ENCODE measurements at regions not wholly inside any gene's neighbourhood (a gene's known extent, or its start where the extent isn't known, plus 50 kb on each side); places are given as distances from the start of the nearest gene placed in this dataset.
"Not testable (repeated sequence)": the region's sequence is repeated elsewhere in the genome, so short reads cannot be mapped to it uniquely, and the experiment has no call there.

GRCh38 chr19:28301961-28302360 lies 911.0 kb downstream of the UQCRFS1 start:
- no peaks in the 10 kb centered on the region for H3K36me3 Mint-ChIP-seq
- H3K4me3 ChIP-seq (ENCODE audit: low read depth, low read length) = no peak overlapping the region
- no peaks in the 10 kb centered on the region for H3K27me3 Mint-ChIP-seq
- H3K9me3 ChIP-seq (ENCODE audit: control insufficient read depth in 2 of 2, low read length in 2 of 2) = no peaks in the 10 kb centered on the region
- no peak overlapping the region for H3K27ac Mint-ChIP-seq
- no peaks in the 10 kb centered on the region for H3K36me3 ChIP-seq (ENCODE audit: control insufficient read depth, insufficient read depth, low read length)
- ATAC-seq (ENCODE audit: low read depth in 2 of 2) (no peak), DNase-seq (no peak)
- no peaks in the 10 kb centered on the region for H3K4me1 ChIP-seq (ENCODE audit: control insufficient read depth, insufficient read depth, low read length, poor library complexity, severe bottlenecking)
- no peak overlapping the region for H3K27ac ChIP-seq (ENCODE audit: insufficient read depth, low read length, poor library complexity, severe bottlenecking)
- H3K27me3 ChIP-seq (ENCODE audit: control insufficient read depth, insufficient read depth, low read length) = no peaks in the 10 kb centered on the region
- H3K4me3 Mint-ChIP-seq = no peak overlapping the region
- peaks cover 0 to 23% (median 2%) of the 10 kb centered on the region in 7 donors for H3K9me3 Mint-ChIP-seq
- H3K4me1 Mint-ChIP-seq = no peaks in the 10 kb centered on the region

DNA sequence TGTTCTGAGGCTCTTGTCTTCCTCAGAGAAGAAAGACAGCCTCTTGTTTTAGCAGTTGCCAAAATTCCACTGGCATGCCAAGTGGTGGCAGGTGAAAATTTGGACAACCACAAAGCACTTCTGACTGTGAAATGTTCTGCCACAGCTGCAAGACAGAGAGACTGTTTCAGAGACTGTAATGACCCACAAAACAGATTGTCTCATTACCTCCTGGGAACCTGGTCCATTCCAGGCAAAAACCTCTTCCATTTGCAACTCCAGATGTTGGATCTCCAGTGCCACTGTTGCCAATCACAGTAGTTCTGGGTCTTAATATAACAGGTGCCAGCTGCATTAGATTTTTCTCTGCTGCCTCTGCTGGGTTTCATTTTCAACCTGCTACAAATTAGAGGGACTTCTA lies 911.5 kb downstream of the UQCRFS1 start:
- no peak overlapping the region for H3K27ac Mint-ChIP-seq
- Histone ChIP-seq H3K27me3 (ENCODE audit: control insufficient read depth, insufficient read depth, low read length) (no peaks in the 10 kb centered on the region), H3K9me3 (ENCODE audit: control insufficient read depth in 2 of 2, low read length in 2 of 2) (no peaks in the 10 kb centered on the region), H3K36me3 (ENCODE audit: control insufficient read depth, insufficient read depth, low read length) (no peaks in the 10 kb centered on the region), H3K27ac (ENCODE audit: insufficient read depth, low read length, poor library complexity, severe bottlenecking) (no peak overlapping the region), H3K4me3 (ENCODE audit: low read depth, low read length) (no peak overlapping the region), H3K4me1 (ENCODE audit: control insufficient read depth, insufficient read depth, low read length, poor library complexity, severe bottlenecking) (no peaks in the 10 kb centered on the region)
- no peaks in the 10 kb centered on the region for H3K4me1 Mint-ChIP-seq
- ATAC-seq (ENCODE audit: low read depth in 2 of 2) (no peak), DNase-seq (no peak)
- H3K27me3 Mint-ChIP-seq = no peaks in the 10 kb centered on the region
- H3K4me3 Mint-ChIP-seq = no peak overlapping the region
- H3K36me3 Mint-ChIP-seq = no peaks in the 10 kb centered on the region
- peaks cover 0 to 26% (median 2%) of the 10 kb centered on the region in 7 donors for H3K9me3 Mint-ChIP-seq

GRCh38 chr19:28299649-28300048 lies 913.3 kb downstream of the UQCRFS1 start:
- DNase-seq = no peak
- H3K4me3 ChIP-seq (ENCODE audit: low read depth, low read length) = no peak overlapping the region
- H3K4me3 Mint-ChIP-seq = no peak overlapping the region
- no peak overlapping the region for H3K27ac ChIP-seq (ENCODE audit: insufficient read depth, low read length, poor library complexity, severe bottlenecking)
- H3K9me3 ChIP-seq (ENCODE audit: control insufficient read depth in 2 of 2, low read length in 2 of 2) = no peaks in the 10 kb centered on the region
- H3K27ac Mint-ChIP-seq = peak overlapping the region in 1 of 3 donors; percentile 78
- H3K27me3 ChIP-seq (ENCODE audit: control insufficient read depth, insufficient read depth, low read length) = no peaks in the 10 kb centered on the region
- ATAC-seq (ENCODE audit: low read depth in 2 of 2) = no peak
- peaks cover 0 to 25% (median 6%) of the 10 kb centered on the region in 7 donors for H3K9me3 Mint-ChIP-seq
- no peaks in the 10 kb centered on the region for H3K36me3 Mint-ChIP-seq
- no peaks in the 10 kb centered on the region for H3K36me3 ChIP-seq (ENCODE audit: control insufficient read depth, insufficient read depth, low read length)
- H3K4me1 ChIP-seq (ENCODE audit: control insufficient read depth, insufficient read depth, low read length, poor library complexity, severe bottlenecking) = no peaks in the 10 kb centered on the region
- H3K4me1 Mint-ChIP-seq = no peaks in the 10 kb centered on the region
- H3K27me3 Mint-ChIP-seq = no peaks in the 10 kb centered on the region

- DNase-seq (no peak), ATAC-seq (ENCODE audit: low read depth in 2 of 2) (no peak)
- Histone ChIP-seq H3K27ac (ENCODE audit: insufficient read depth, low read length, poor library complexity, severe bottlenecking) (no peak overlapping the region), H3K9me3 (ENCODE audit: control insufficient read depth in 2 of 2, low read length in 2 of 2) (no peaks in the 10 kb centered on the region), H3K27me3 (ENCODE audit: control insufficient read depth, insufficient read depth, low read length) (no peaks in the 10 kb centered on the region), H3K36me3 (ENCODE audit: control insufficient read depth, insufficient read depth, low read length) (no peaks in the 10 kb centered on the region), H3K4me3 (ENCODE audit: low read depth, low read length) (no peak overlapping the region), H3K4me1 (ENCODE audit: control insufficient read depth, insufficient read depth, low read length, poor library complexity, severe bottlenecking) (no peaks in the 10 kb centered on the region)
- Mint-ChIP-seq H3K4me1 (no peaks in the 10 kb centered on the region), H3K27me3 (no peaks in the 10 kb centered on the region), H3K9me3 (peaks cover 0 to 27% (median 6%) of the 10 kb centered on the region in 7 donors), H3K27ac (no peak overlapping the region), H3K4me3 (no peak overlapping the region), H3K36me3 (no peaks in the 10 kb centered on the region)
Observed at GRCh38 chr19:28297586-28298157, 915.3 kb downstream of the UQCRFS1 start.

DNA sequence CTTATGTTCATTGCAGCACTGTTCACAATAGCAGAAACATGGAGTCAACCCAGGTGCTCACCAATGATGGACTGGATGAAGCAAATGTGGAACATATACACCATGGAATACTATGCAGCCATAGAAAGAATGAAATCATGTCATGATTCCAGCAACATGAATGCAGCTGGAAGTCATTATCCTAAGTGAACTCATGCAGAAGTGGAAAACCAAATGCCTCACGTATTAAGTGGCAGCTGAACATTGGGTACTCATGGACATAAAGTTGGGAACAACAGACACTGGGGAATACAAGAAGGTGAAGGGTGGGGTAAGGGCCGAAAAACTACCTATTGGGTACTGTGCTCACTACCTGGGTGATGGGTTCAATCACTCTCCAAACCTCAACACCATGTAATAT lies 915.9 kb downstream of the UQCRFS1 start:
- H3K36me3 ChIP-seq (ENCODE audit: control insufficient read depth, insufficient read depth, low read length) = no peaks in the 10 kb centered on the region
- H3K27me3 ChIP-seq (ENCODE audit: control insufficient read depth, insufficient read depth, low read length) = no peaks in the 10 kb centered on the region
- no peaks in the 10 kb centered on the region for H3K9me3 ChIP-seq (ENCODE audit: control insufficient read depth in 2 of 2, low read length in 2 of 2)
- no peaks in the 10 kb centered on the region for H3K4me1 Mint-ChIP-seq
- no peaks in the 10 kb centered on the region for H3K27me3 Mint-ChIP-seq
- H3K36me3 Mint-ChIP-seq = no peaks in the 10 kb centered on the region
- H3K4me3 ChIP-seq (ENCODE audit: low read depth, low read length) = no peak overlapping the region
- peaks cover 0 to 27% (median 6%) of the 10 kb centered on the region in 7 donors for H3K9me3 Mint-ChIP-seq
- no peak overlapping the region for H3K4me3 Mint-ChIP-seq
- DNase-seq (no peak), ATAC-seq (ENCODE audit: low read depth in 2 of 2) (no peak)
- no peaks in the 10 kb centered on the region for H3K4me1 ChIP-seq (ENCODE audit: control insufficient read depth, insufficient read depth, low read length, poor library complexity, severe bottlenecking)
- H3K27ac ChIP-seq (ENCODE audit: insufficient read depth, low read length, poor library complexity, severe bottlenecking) = no peak overlapping the region
- no peak overlapping the region for H3K27ac Mint-ChIP-seq

- Histone ChIP-seq H3K27ac (ENCODE audit: insufficient read depth, low read length, poor library complexity, severe bottlenecking) (no peak overlapping the region), H3K27me3 (ENCODE audit: control insufficient read depth, insufficient read depth, low read length) (no peaks in the 10 kb centered on the region), H3K36me3 (ENCODE audit: control insufficient read depth, insufficient read depth, low read length) (no peaks in the 10 kb centered on the region), H3K4me1 (ENCODE audit: control insufficient read depth, insufficient read depth, low read length, poor library complexity, severe bottlenecking) (no peaks in the 10 kb centered on the region), H3K9me3 (ENCODE audit: control insufficient read depth in 2 of 2, low read length in 2 of 2) (no peaks in the 10 kb centered on the region), H3K4me3 (ENCODE audit: low read depth, low read length) (no peak overlapping the region)
- Mint-ChIP-seq H3K36me3 (no peaks in the 10 kb centered on the region), H3K27ac (no peak overlapping the region), H3K4me3 (no peak overlapping the region), H3K27me3 (no peaks in the 10 kb centered on the region), H3K4me1 (no peaks in the 10 kb centered on the region), H3K9me3 (peaks cover 0 to 27% (median 6%) of the 10 kb centered on the region in 7 donors)
- ATAC-seq (ENCODE audit: low read depth in 2 of 2) (no peak), DNase-seq (no peak)
Observed at GRCh38 chr19:28296506-28296905, 916.4 kb downstream of the UQCRFS1 start.

DNA sequence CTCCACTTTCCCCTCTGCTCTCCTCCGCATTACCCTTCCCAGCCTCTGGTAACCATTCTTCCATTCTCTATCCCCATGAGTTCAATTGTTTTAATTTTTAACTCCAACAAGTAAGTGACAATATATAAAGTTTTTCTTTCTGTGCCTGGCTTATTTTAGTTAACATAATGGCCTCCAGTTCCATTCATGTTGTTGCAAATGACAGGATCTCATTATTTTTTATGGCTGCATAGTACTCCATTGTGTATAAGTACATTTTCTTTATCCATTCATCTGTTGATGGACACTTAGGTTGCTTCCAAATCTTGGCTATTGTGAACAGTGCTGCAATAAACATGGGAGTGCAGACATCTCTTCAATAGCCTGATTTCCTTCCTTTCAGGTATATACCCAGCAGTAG lies 918.0 kb downstream of the UQCRFS1 start:
- H3K36me3 ChIP-seq (ENCODE audit: control insufficient read depth, insufficient read depth, low read length); H3K9me3 ChIP-seq (ENCODE audit: control insufficient read depth in 2 of 2, low read length in 2 of 2); H3K4me1 ChIP-seq (ENCODE audit: control insufficient read depth, insufficient read depth, low read length, poor library complexity, severe bottlenecking); H3K27me3 Mint-ChIP-seq; H3K36me3 Mint-ChIP-seq; H3K4me1 Mint-ChIP-seq; DNase-seq; H3K4me3 ChIP-seq (ENCODE audit: low read depth, low read length); H3K27me3 ChIP-seq (ENCODE audit: control insufficient read depth, insufficient read depth, low read length); H3K4me3 Mint-ChIP-seq; H3K27ac ChIP-seq (ENCODE audit: insufficient read depth, low read length, poor library complexity, severe bottlenecking); ATAC-seq (ENCODE audit: low read depth in 2 of 2); H3K27ac Mint-ChIP-seq: not testable (repeated sequence)
- peaks cover 0 to 24% (median 6%) of the 10 kb centered on the region in 7 donors for H3K9me3 Mint-ChIP-seq

GRCh38 chr19:28294395-28294794 lies 918.6 kb downstream of the UQCRFS1 start:
- H3K4me1 Mint-ChIP-seq = no peaks in the 10 kb centered on the region
- peaks cover 0 to 24% (median 6%) of the 10 kb centered on the region in 7 donors for H3K9me3 Mint-ChIP-seq
- H3K4me3 Mint-ChIP-seq = no peak overlapping the region
- no peak overlapping the region for H3K4me3 ChIP-seq (ENCODE audit: low read depth, low read length)
- H3K27me3 Mint-ChIP-seq = no peaks in the 10 kb centered on the region
- H3K27ac ChIP-seq (ENCODE audit: insufficient read depth, low read length, poor library complexity, severe bottlenecking) = no peak overlapping the region
- ATAC-seq (ENCODE audit: low read depth in 2 of 2) (no peak), DNase-seq (no peak)
- H3K36me3 Mint-ChIP-seq = no peaks in the 10 kb centered on the region
- no peaks in the 10 kb centered on the region for H3K9me3 ChIP-seq (ENCODE audit: control insufficient read depth in 2 of 2, low read length in 2 of 2)
- no peak overlapping the region for H3K27ac Mint-ChIP-seq
- no peaks in the 10 kb centered on the region for H3K4me1 ChIP-seq (ENCODE audit: control insufficient read depth, insufficient read depth, low read length, poor library complexity, severe bottlenecking)
- H3K27me3 ChIP-seq (ENCODE audit: control insufficient read depth, insufficient read depth, low read length) = no peaks in the 10 kb centered on the region
- H3K36me3 ChIP-seq (ENCODE audit: control insufficient read depth, insufficient read depth, low read length) = no peaks in the 10 kb centered on the region

All from CD4-positive, CD25-positive, alpha-beta regulatory T cell (primary cell).